ENCODE measurements at regions not wholly inside any gene's neighbourhood (a gene's known extent, or its start where the extent isn't known, plus 50 kb on each side); places are given as distances from the start of the nearest gene placed in this dataset.

DNA sequence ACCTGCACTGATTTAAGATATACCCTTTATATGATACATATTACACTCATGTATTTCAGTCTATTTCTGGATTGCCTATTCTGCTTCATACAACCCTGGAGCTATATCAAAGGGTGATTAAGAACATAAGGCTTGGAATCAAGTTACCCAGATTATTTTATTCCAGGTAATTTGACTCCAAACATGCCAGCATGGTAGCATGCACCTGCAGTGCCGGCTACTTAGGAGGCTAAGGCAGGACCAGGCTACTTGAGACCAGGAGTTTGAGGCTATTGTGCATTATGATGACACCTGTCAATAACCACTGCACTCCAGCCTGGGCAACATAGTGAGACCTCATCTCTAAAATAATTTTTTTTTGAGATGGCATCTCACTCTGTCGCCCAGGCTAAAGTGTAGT is 50.4 kb upstream of the NEO1 start:
- Mint-ChIP-seq H3K36me3 (no peaks in the 10 kb centered on the region), H3K27me3 (peaks cover 27% of the 10 kb centered on the region), H3K4me3 (no peak overlapping the region), H3K9me3 (no peaks in the 10 kb centered on the region), H3K4me1 (no peaks in the 10 kb centered on the region), H3K27ac (no peak overlapping the region)
- DNase-seq: no peak

DNA sequence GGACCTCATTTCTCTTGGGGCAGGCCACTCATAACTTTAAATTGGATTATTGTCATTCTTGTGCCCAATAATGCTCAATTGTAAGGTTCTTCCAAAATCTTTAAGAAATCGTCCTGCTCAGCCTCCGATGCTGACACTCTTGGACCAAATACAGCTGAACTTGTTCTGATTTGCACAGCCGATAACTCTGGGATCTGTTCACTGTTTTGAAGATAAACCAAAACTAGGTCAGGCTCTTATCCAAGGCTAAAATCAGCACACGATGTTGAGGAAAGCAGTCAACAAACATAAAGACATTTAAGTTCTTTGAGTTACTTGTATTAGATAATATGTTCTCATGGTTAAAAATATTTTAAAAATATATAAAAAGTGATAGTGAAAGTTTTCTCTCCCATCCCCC is 52.0 kb upstream of the NEO1 start:
- H3K4me3 Mint-ChIP-seq: no peak overlapping the region
- H3K27me3 Mint-ChIP-seq: peaks cover 29% of the 10 kb centered on the region
- no peaks in the 10 kb centered on the region for H3K9me3 Mint-ChIP-seq
- H3K27ac Mint-ChIP-seq: no peak overlapping the region
- no peak for DNase-seq
- H3K4me1 Mint-ChIP-seq: no peaks in the 10 kb centered on the region
- H3K36me3 Mint-ChIP-seq: no peaks in the 10 kb centered on the region

DNA sequence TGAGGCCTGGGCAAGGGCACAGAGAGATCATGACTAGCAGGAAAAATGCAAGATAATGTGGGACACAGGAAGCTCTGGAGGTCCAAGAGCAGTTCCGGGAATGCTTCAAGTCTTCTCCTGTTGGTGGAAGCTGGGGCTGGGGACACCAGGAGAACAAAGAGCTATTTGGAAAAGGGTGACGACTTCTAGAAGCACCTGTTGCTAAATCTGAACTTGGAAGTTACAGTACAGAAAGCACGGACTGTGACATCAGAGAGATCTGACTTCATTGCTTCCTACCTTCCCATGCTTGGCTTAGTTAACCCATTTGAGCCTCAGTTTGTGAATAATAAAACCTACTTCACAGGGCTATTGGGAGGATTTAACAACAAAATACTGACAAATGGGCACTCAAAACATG is 52.7 kb upstream of the NEO1 start:
- Mint-ChIP-seq H3K4me3 (no peak overlapping the region), H3K27ac (no peak overlapping the region), H3K9me3 (no peaks in the 10 kb centered on the region), H3K36me3 (no peaks in the 10 kb centered on the region), H3K27me3 (peaks cover 27% of the 10 kb centered on the region), H3K4me1 (no peaks in the 10 kb centered on the region)
- no peak for DNase-seq

- H3K36me3 Mint-ChIP-seq: no peaks in the 10 kb centered on the region
- H3K9me3 Mint-ChIP-seq: no peaks in the 10 kb centered on the region
- no peak overlapping the region for H3K27ac Mint-ChIP-seq
- peaks cover 24% of the 10 kb centered on the region for H3K27me3 Mint-ChIP-seq
- DNase-seq: no peak
- no peaks in the 10 kb centered on the region for H3K4me1 Mint-ChIP-seq
- no peak overlapping the region for H3K4me3 Mint-ChIP-seq
Observed at GRCh38 chr15:72998681-72999466, 53.4 kb upstream of the NEO1 start.

DNA sequence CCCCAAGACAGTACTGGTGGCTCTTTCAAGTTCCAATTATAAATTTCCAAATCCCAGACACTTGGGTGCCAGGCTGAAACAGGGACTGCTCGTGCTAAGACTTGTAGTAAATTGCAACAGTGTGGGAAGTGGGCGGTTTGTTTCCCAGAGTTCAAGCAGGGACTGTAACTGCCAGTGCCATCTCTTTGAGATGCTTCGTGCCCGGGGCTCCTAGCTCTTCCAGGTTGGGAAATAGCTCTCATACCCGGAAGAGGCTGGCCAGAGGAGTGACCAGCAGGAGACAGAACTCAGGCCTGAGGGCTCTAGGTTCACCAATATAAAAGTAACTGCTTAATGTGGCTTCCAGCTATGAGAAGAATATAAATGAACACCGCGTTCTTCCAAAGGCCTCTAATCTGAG is 54.0 kb upstream of the NEO1 start:
- no peaks in the 10 kb centered on the region for H3K36me3 Mint-ChIP-seq
- H3K9me3 Mint-ChIP-seq: no peaks in the 10 kb centered on the region
- H3K27ac Mint-ChIP-seq: no peak overlapping the region
- H3K27me3 Mint-ChIP-seq: peaks cover 18% of the 10 kb centered on the region
- no peak overlapping the region for H3K4me3 Mint-ChIP-seq
- no peak for DNase-seq
- H3K4me1 Mint-ChIP-seq: no peaks in the 10 kb centered on the region

DNA sequence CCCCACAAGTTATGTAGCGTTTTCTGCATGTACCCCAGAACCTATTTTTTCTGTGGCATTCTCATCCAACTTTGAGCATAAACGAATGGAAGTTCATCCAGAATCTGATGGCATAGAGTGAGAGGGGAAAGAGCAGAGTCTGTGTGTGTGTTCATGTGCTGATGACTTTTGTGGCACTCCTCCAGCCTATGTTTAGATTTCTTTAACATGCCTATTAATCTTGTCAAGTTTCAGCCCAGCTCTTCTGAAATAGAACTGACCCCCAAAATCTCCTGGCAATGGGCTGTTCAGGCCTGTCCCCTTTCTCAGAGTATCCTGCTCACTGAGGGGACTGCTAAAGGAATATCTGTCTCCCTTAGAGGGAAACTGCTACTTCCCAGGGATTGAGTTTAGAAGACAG is 56.4 kb upstream of the NEO1 start:
- no peak overlapping the region for H3K4me3 Mint-ChIP-seq
- DNase-seq: no peak
- no peaks in the 10 kb centered on the region for H3K9me3 Mint-ChIP-seq
- H3K4me1 Mint-ChIP-seq: no peaks in the 10 kb centered on the region
- no peaks in the 10 kb centered on the region for H3K36me3 Mint-ChIP-seq
- H3K27ac Mint-ChIP-seq: no peak overlapping the region
- H3K27me3 Mint-ChIP-seq: peaks cover 18% of the 10 kb centered on the region

- no peak overlapping the region for H3K4me3 Mint-ChIP-seq
- no peak overlapping the region for H3K27ac Mint-ChIP-seq
- no peak for DNase-seq
- no peaks in the 10 kb centered on the region for H3K4me1 Mint-ChIP-seq
- peaks cover 15% of the 10 kb centered on the region for H3K27me3 Mint-ChIP-seq
- H3K36me3 Mint-ChIP-seq: no peaks in the 10 kb centered on the region
- H3K9me3 Mint-ChIP-seq: no peaks in the 10 kb centered on the region
Observed at GRCh38 chr15:72994534-72995177, 57.6 kb upstream of the NEO1 start.

DNA sequence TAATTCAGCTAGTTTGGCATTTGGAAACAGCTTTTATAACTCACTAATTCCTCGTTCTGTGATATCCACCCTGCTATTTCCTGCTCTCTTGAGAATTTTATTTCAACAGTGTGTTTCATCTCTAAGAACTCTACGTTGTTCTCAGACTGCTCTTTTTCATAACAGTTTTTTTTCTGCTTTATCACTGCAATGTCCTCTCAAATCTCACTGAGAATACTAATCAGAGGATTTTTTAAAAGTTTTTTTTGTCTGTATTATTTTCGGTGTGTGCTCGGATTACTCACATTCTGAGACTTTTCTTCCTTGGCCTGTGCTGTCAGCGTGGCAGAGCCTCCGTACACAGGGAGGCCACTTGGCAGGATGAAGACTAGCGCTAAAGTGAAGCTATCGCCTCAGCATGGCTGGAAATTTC is 59.4 kb upstream of the NEO1 start:
- Mint-ChIP-seq H3K4me1 (no peaks in the 10 kb centered on the region), H3K4me3 (no peak overlapping the region), H3K27ac (no peak overlapping the region), H3K9me3 (no peaks in the 10 kb centered on the region), H3K36me3 (no peaks in the 10 kb centered on the region), H3K27me3 (peaks cover 11% of the 10 kb centered on the region)
- DNase-seq: no peak

DNA sequence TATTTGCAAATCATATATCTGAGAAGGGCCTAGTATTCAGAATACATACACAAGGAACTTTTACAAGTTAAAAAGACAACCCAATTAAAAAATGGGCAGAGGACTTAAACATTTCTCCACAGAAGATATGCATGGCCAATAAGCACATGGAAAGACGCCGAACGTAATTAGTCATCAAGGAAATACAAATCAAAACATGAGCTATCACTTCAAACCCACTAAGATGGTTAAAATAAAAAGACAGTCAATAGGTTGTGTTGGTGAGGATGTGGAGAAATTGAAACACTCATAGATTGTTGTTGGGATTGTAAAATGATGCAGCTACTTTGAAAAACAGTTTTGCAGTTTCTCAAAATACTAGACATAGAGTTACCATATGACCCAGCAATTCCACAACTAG is 61.2 kb upstream of the NEO1 start:
- Mint-ChIP-seq H3K27me3 (peaks cover 17% of the 10 kb centered on the region), H3K36me3 (no peaks in the 10 kb centered on the region), H3K9me3 (no peaks in the 10 kb centered on the region), H3K27ac (no peak overlapping the region), H3K4me3 (no peak overlapping the region), H3K4me1 (no peaks in the 10 kb centered on the region)
- no peak for DNase-seq

DNA sequence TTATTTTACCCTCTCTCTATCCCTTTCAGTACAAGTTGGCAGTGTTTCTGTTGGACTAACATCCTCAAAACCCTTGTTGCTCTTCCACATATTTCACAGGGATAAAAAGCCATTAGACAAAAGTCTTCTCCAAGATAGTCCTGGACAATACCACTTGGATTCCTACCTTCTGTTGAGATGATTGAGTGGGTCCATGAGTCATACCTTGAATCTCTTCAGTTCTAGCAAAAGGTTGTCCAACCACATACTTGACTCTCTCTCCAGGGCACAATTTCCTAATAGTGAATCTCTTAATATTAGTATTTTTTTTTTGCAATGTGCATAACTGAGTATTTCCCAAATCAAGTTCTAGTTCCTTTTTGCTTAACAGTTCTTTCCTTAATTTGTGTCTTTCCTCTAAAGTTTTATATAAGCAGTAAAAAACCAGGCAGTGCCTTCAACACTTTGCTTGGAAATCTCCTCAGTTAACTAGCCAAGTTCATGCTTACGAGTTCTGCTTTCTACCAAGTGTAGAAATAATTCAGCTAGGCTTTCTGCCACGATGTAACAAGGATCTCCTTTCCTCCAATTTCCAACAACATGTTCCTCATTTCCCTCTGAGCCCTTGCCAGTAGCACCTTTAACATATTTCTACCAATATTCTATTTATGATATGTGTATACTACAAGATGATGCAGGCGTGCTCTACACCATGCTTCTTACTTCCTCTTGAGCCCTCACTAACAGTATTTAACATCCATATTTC is 68.3 kb upstream of the NEO1 start:
- Mint-ChIP-seq H3K4me1 (no peaks in the 10 kb centered on the region), H3K36me3 (no peaks in the 10 kb centered on the region), H3K27ac (no peak overlapping the region), H3K9me3 (no peaks in the 10 kb centered on the region), H3K4me3 (no peak overlapping the region), H3K27me3 (peaks cover 18% of the 10 kb centered on the region)
- DNase-seq: no peak

DNA sequence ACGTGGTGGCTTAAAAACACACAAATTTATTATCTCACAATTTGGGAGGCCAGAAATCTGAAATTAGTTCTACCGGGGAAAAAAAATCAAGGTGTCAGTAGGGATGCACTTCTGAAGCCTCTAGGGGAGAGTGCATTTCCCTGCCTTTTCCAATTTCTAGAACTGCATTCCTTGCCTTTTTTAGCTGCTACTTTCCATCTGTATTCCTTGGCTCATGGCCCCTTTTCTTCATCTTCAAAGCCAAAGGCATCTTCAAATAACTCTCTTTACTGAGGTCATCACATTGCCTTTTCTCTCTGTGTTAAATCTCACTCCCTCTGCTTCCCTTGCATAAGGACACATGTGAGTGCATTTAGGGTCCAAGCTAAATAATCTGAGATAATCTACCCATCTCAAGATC is 69.5 kb upstream of the NEO1 start:
- DNase-seq: no peak
- H3K27me3 Mint-ChIP-seq: peaks cover 29% of the 10 kb centered on the region
- H3K9me3 Mint-ChIP-seq: no peaks in the 10 kb centered on the region
- no peak overlapping the region for H3K27ac Mint-ChIP-seq
- H3K4me1 Mint-ChIP-seq: no peaks in the 10 kb centered on the region
- H3K4me3 Mint-ChIP-seq: no peak overlapping the region
- no peaks in the 10 kb centered on the region for H3K36me3 Mint-ChIP-seq

- no peak for DNase-seq
- Mint-ChIP-seq H3K4me1 (no peaks in the 10 kb centered on the region), H3K36me3 (no peaks in the 10 kb centered on the region), H3K4me3 (no peak overlapping the region), H3K27ac (no peak overlapping the region), H3K27me3 (peaks cover 27% of the 10 kb centered on the region), H3K9me3 (no peaks in the 10 kb centered on the region)
Observed at GRCh38 chr15:72980661-72981060, 71.6 kb upstream of the NEO1 start.

- no peak overlapping the region for H3K27ac Mint-ChIP-seq
- H3K4me1 Mint-ChIP-seq: no peaks in the 10 kb centered on the region
- no peak for DNase-seq
- H3K4me3 Mint-ChIP-seq: no peak overlapping the region
- peaks cover 30% of the 10 kb centered on the region for H3K27me3 Mint-ChIP-seq
- H3K9me3 Mint-ChIP-seq: no peaks in the 10 kb centered on the region
- no peaks in the 10 kb centered on the region for H3K36me3 Mint-ChIP-seq
Observed at GRCh38 chr15:72979791-72980190, 72.5 kb upstream of the NEO1 start.

- DNase-seq: no peak
- Mint-ChIP-seq H3K27ac (no peak overlapping the region), H3K4me1 (no peaks in the 10 kb centered on the region), H3K27me3 (peaks cover 30% of the 10 kb centered on the region), H3K9me3 (no peaks in the 10 kb centered on the region), H3K36me3 (no peaks in the 10 kb centered on the region), H3K4me3 (no peak overlapping the region)
Observed at GRCh38 chr15:72979308-72979707, 73.0 kb upstream of the NEO1 start.

- Mint-ChIP-seq H3K36me3 (no peaks in the 10 kb centered on the region), H3K27me3 (peaks cover 39% of the 10 kb centered on the region), H3K27ac (no peak overlapping the region), H3K9me3 (no peaks in the 10 kb centered on the region), H3K4me3 (no peak overlapping the region), H3K4me1 (no peaks in the 10 kb centered on the region)
- DNase-seq: no peak
Observed at GRCh38 chr15:72978223-72978622, 74.0 kb upstream of the NEO1 start.

Data from activated naive CD8-positive, alpha-beta T cell treated with anti-CD3 and anti-CD28 coated beads for 36 hours (primary cell).